ENCODE measurements at regions not wholly inside any gene's neighbourhood (a gene's known extent, or its start where the extent isn't known, plus 50 kb on each side); places are given as distances from the start of the nearest gene placed in this dataset.

- ChIA-PET CTCF (interaction anchor here (0.9 kb wide), 1 partner anchor 64 kb away, joined by 3 read pairs; no protein-coding TSS in a partner anchor), POLR2A (no interaction called here)
- no peaks in the 10 kb centered on the region for H3K9me3 ChIP-seq (replicated peaks; ENCODE audit: control insufficient read depth, insufficient read depth, low read length)
- TF ChIP-seq, protein P1, sequence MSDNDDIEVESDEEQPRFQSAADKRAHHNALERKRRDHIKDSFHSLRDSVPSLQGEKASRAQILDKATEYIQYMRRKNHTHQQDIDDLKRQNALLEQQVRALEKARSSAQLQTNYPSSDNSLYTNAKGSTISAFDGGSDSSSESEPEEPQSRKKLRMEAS (IDR thresholded peaks at IDR 0.05; ENCODE audit: insufficient read depth, insufficient read length): no peak
- TF ChIP-seq JUN (IDR thresholded peaks at IDR 0.05; ENCODE audit: borderline replicate concordance, insufficient read depth, insufficient read length, low read depth) (no peak), POLR2AphosphoS5 (IDR thresholded peaks at IDR 0.05; ENCODE audit: insufficient read depth, low read depth, low read length) (no peak), FOS (IDR thresholded peaks at IDR 0.05; ENCODE audit: borderline replicate concordance, insufficient read depth, low read length) (no peak), POLR2A (IDR thresholded peaks at IDR 0.05; ENCODE audit: low read depth, low read length) (no peak), EZH2 (IDR thresholded peaks at IDR 0.05; ENCODE audit: borderline replicate concordance, low read depth, low read length, severe bottlenecking) (no peak), MYC (IDR thresholded peaks at IDR 0.05; ENCODE audit: low read depth, low read length) (no peak), GATA2 (IDR thresholded peaks at IDR 0.05; ENCODE audit: insufficient read depth, insufficient read length, low read depth, low read length) (no peak)
- TF ChIP-seq, protein P2, sequence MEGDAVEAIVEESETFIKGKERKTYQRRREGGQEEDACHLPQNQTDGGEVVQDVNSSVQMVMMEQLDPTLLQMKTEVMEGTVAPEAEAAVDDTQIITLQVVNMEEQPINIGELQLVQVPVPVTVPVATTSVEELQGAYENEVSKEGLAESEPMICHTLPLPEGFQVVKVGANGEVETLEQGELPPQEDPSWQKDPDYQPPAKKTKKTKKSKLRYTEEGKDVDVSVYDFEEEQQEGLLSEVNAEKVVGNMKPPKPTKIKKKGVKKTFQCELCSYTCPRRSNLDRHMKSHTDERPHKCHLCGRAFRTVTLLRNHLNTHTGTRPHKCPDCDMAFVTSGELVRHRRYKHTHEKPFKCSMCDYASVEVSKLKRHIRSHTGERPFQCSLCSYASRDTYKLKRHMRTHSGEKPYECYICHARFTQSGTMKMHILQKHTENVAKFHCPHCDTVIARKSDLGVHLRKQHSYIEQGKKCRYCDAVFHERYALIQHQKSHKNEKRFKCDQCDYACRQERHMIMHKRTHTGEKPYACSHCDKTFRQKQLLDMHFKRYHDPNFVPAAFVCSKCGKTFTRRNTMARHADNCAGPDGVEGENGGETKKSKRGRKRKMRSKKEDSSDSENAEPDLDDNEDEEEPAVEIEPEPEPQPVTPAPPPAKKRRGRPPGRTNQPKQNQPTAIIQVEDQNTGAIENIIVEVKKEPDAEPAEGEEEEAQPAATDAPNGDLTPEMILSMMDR (IDR thresholded peaks at IDR 0.05; ENCODE audit: extremely low read depth in 1 of 2, insufficient read depth in 1 of 2, low read depth in 1 of 2, low read length in 2 of 2): no peak
- no peak overlapping the region for H3K9ac ChIP-seq (replicated peaks; ENCODE audit: extremely low read depth, insufficient read depth, low read length)
- no peaks in the 10 kb centered on the region for H3K79me2 ChIP-seq (ENCODE audit: control insufficient read depth, insufficient read depth, low read length)
- no peak overlapping the region for H3K4me3 ChIP-seq (replicated peaks in 1 of 3; ENCODE audit: insufficient read depth in 1 of 3, low read depth in 1 of 3, low read length in 3 of 3)
- H2AFZ ChIP-seq (ENCODE audit: low read depth, low read length): no peak overlapping the region
- H3K36me3 ChIP-seq (ENCODE audit: control insufficient read depth in 2 of 2, extremely low read depth in 1 of 2, insufficient read depth in 2 of 2, low read length in 2 of 2): no peaks in the 10 kb centered on the region
- no peaks in the 10 kb centered on the region for H3K9me1 ChIP-seq (replicated peaks; ENCODE audit: control insufficient read depth, extremely low read depth, insufficient read depth, low read length)
- H4K20me1 ChIP-seq (replicated peaks; ENCODE audit: control insufficient read depth, extremely low read depth, insufficient read depth, low read length): no peaks in the 10 kb centered on the region
- DNase-seq (ENCODE audit: low read depth, low spot score): no peak
- dilution Hi-C loops (cut with MboI; ENCODE audit: extremely low pct_ligation_motif_present, low sequenced_read_pairs) (no loop called here), intact Hi-C loops (cut with micrococcal nuclease) (no loop called here)
- H3K27ac ChIP-seq (ENCODE audit: insufficient read depth, low read depth, low read length): no peak overlapping the region
- H3K4me2 ChIP-seq (ENCODE audit: insufficient read depth, low read length): no peak overlapping the region
- no peaks in the 10 kb centered on the region for H3K4me1 ChIP-seq (ENCODE audit: control insufficient read depth, extremely low read depth, insufficient read depth, low read length)
- no TSS peak for BruUV-seq (replicated peaks)
- no peaks in the 10 kb centered on the region for H3K27me3 ChIP-seq (ENCODE audit: control insufficient read depth in 2 of 2, insufficient read depth in 2 of 2, low read length in 2 of 2)
- no peak for FAIRE-seq
Observed at GRCh38 chr21:23249760-23250159, 2251.6 kb downstream of the NCAM2 start.

All from endothelial cell of umbilical vein (primary cell).